ENCODE measurements at regions not wholly inside any gene's neighbourhood (a gene's known extent, or its start where the extent isn't known, plus 50 kb on each side); places are given as distances from the start of the nearest gene placed in this dataset.

GRCh38 chr3:70805061-70805889 is 492.8 kb upstream of the MDFIC2 start:
- DNase-seq (ENCODE audit: insufficient read length, low spot score) (no peak), FAIRE-seq (no peak)
- TF ChIP-seq, protein P1, sequence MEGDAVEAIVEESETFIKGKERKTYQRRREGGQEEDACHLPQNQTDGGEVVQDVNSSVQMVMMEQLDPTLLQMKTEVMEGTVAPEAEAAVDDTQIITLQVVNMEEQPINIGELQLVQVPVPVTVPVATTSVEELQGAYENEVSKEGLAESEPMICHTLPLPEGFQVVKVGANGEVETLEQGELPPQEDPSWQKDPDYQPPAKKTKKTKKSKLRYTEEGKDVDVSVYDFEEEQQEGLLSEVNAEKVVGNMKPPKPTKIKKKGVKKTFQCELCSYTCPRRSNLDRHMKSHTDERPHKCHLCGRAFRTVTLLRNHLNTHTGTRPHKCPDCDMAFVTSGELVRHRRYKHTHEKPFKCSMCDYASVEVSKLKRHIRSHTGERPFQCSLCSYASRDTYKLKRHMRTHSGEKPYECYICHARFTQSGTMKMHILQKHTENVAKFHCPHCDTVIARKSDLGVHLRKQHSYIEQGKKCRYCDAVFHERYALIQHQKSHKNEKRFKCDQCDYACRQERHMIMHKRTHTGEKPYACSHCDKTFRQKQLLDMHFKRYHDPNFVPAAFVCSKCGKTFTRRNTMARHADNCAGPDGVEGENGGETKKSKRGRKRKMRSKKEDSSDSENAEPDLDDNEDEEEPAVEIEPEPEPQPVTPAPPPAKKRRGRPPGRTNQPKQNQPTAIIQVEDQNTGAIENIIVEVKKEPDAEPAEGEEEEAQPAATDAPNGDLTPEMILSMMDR (IDR thresholded peaks at IDR 0.05; ENCODE audit: insufficient read depth, missing control alignments): no peak

GRCh38 chr3:70803891-70804290 is 491.5 kb upstream of the MDFIC2 start:
- FAIRE-seq: no peak
- no peak for DNase-seq (ENCODE audit: insufficient read length, low spot score)
- TF ChIP-seq, protein P1 (IDR thresholded peaks at IDR 0.05; ENCODE audit: insufficient read depth, missing control alignments): no peak

DNA sequence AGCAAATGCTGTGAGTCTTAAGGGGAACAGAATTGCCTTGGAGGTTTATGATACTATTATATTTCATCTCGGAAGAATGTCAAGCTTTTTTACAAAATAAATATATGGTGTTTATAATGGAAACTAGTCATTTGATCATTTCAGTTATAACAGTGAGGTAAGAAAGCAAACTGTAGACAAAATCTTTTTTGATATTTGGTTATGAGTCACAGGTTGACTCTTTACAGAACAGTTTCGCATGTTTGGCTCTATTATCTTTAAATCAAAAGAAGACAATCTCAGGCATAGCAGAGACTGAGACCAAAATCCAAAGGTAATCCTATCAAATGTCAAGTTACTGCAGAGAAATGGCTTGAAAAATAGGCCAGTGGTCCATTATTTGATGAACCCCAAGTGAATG is 490.9 kb upstream of the MDFIC2 start:
- TF ChIP-seq, protein P1 (IDR thresholded peaks at IDR 0.05; ENCODE audit: insufficient read depth, missing control alignments): no peak
- no peak for DNase-seq (ENCODE audit: insufficient read length, low spot score)
- FAIRE-seq: no peak

DNA sequence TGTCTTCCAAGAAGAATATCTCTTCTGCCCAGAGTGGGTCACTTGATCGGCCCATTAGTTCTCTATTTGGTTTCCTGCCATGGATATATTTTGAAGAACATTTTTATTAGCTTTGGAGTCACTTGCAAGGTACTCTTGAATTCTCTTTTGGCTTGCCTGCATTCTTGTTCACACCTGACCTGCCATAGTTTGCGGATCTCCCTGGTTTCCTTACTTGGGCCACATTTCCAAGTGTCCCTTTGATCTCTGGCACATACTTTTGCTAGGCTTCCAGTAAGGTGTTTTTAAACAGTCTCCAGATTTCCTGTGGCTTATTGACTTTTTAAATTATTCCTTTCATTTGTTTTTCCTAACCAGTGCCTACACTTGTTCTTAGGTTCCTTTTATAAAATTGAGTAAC is 488.5 kb upstream of the MDFIC2 start:
- DNase-seq (ENCODE audit: insufficient read length, low spot score): no peak
- no peak for FAIRE-seq
- TF ChIP-seq, protein P1 (IDR thresholded peaks at IDR 0.05; ENCODE audit: insufficient read depth, missing control alignments): no peak

DNA sequence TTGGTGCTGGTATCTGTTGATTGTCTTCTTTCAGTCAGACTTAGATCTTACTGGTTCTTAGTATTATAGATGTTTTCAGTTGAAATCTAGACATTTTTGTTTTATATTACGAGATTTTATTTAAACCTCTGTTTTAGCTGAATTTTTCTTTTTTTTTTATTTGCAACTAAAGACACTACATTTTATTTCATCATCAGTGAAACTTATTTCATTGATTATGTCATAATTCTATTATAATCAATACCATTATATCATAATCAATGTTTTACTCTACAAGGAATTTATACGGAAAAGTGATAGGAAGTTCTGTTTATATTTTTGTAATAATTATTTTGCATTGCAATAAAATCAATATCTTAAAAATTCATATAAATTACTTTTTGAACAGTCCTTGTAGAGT is 477.4 kb upstream of the MDFIC2 start:
- TF ChIP-seq, protein P1 (IDR thresholded peaks at IDR 0.05; ENCODE audit: insufficient read depth, missing control alignments): no peak
- DNase-seq (ENCODE audit: insufficient read length, low spot score): no peak
- FAIRE-seq: no peak

DNA sequence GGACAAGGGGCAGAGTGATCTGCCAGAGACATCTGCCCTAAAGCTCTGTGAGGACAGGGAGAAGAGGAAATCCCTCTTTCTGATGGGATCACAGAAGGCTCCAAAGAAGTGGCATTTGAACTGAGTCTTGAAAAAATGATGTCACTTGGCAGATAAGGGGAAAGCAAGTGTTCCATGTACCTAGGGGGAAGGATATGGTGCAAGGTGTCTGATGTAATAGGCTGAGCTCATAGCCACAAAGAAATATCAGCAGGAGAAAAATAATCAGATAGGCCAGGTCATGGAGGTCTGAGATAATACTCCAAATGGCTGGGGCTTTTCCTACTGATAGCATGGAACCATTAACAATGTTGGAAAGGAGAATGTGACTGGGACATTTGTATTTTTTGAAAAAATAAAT is 468.4 kb upstream of the MDFIC2 start:
- FAIRE-seq: no peak
- TF ChIP-seq, protein P1 (IDR thresholded peaks at IDR 0.05; ENCODE audit: insufficient read depth, missing control alignments): no peak
- no peak for DNase-seq (ENCODE audit: insufficient read length, low spot score)

DNA sequence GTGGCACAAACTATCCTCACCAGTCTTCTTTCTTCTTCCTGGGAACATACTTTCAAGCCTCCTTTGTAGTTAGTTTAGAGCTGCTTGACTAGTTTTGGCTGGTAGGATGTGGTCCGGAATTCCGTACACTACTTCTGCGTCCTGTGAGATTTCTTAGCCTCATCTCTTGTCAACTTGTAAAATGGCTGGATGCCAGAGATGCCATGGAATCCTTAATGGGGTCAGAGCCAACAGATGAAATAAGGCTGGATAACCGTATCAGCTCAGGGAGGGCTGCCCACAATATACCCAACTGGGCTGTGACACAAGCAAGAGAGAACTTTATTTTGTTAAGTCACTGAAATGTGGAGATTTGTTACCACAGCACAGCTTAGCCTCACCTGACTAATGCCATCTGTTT is 466.9 kb upstream of the MDFIC2 start:
- no peak for DNase-seq (ENCODE audit: insufficient read length, low spot score)
- no peak for FAIRE-seq
- TF ChIP-seq, protein P1 (IDR thresholded peaks at IDR 0.05; ENCODE audit: insufficient read depth, missing control alignments): no peak

Data from D721Med (cell line).